Stimulated activated naive CD4-positive, alpha-beta T cell (primary cell): ENCODE measurements at regions not wholly inside any gene's neighbourhood (a gene's known extent, or its start where the extent isn't known, plus 50 kb on each side); places are given as distances from the start of the nearest gene placed in this dataset.
"Not testable (repeated sequence)": the region's sequence is repeated elsewhere in the genome, so short reads cannot be mapped to it uniquely, and the experiment has no call there.

Experiments used
- DNase-seq, 6 experiments: peaks; one replicate each; lab custom pipeline; 2025; lab: John Stamatoyannopoulos, UW

GRCh38 chr18:73101491-73101890, 233.7 kb upstream of the NETO1 start:
- DNase-seq = not testable (repeated sequence)

- no peak for DNase-seq
These were observed 232.0 kb upstream of the NETO1 start for GRCh38 chr18:73099759-73100158.

- DNase-seq = no peak
These were observed 226.0 kb upstream of the NETO1 start for GRCh38 chr18:73093687-73094250.

- no peak for DNase-seq
These were observed 220.7 kb upstream of the NETO1 start for GRCh38 chr18:73088445-73088844.

GRCh38 chr18:73087282-73087977, 219.6 kb upstream of the NETO1 start:
- DNase-seq = no peak

- DNase-seq = no peak
These were observed 212.1 kb upstream of the NETO1 start for GRCh38 chr18:73079920-73080319.

- no peak for DNase-seq
These were observed 193.0 kb upstream of the NETO1 start for GRCh38 chr18:73060666-73061288.

- no peak for DNase-seq
These were observed 191.5 kb upstream of the NETO1 start for GRCh38 chr18:73059280-73059679.

GRCh38 chr18:73047688-73048087, 179.9 kb upstream of the NETO1 start:
- DNase-seq = no peak

- DNase-seq = no peak
These were observed 177.2 kb upstream of the NETO1 start for GRCh38 chr18:73045037-73045436.

- DNase-seq = no peak
These were observed 175.8 kb upstream of the NETO1 start for GRCh38 chr18:73043611-73044010.

GRCh38 chr18:73043211-73043610, 175.4 kb upstream of the NETO1 start:
- DNase-seq = no peak

- no peak for DNase-seq
These were observed 172.5 kb upstream of the NETO1 start for GRCh38 chr18:73040247-73040646.

- DNase-seq = no peak
These were observed 170.5 kb upstream of the NETO1 start for GRCh38 chr18:73038336-73038735.

GRCh38 chr18:73023975-73024374, 156.2 kb upstream of the NETO1 start:
- DNase-seq = no peak

GRCh38 chr18:73009691-73010090, 141.9 kb upstream of the NETO1 start:
- DNase-seq = no peak

GRCh38 chr18:73007915-73008308, 140.1 kb upstream of the NETO1 start:
- DNase-seq = no peak

- DNase-seq = no peak
These were observed 139.6 kb upstream of the NETO1 start for GRCh38 chr18:73007195-73007914.

GRCh38 chr18:73006331-73006730, 138.5 kb upstream of the NETO1 start:
- no peak for DNase-seq

GRCh38 chr18:73004260-73004659, 136.5 kb upstream of the NETO1 start:
- DNase-seq = no peak

GRCh38 chr18:72999971-73000607, 132.3 kb upstream of the NETO1 start:
- DNase-seq = no peak

GRCh38 chr18:72995558-72995957, 127.8 kb upstream of the NETO1 start:
- no peak for DNase-seq
